ENCODE measurements at regions not wholly inside any gene's neighbourhood (a gene's known extent, or its start where the extent isn't known, plus 50 kb on each side); places are given as distances from the start of the nearest gene placed in this dataset.

- no peak for DNase-seq (ENCODE audit: low read depth)
- no peak overlapping the region for H3K4me3 ChIP-seq (replicated peaks; ENCODE audit: low read depth, low read length)
- TF ChIP-seq, protein P1, sequence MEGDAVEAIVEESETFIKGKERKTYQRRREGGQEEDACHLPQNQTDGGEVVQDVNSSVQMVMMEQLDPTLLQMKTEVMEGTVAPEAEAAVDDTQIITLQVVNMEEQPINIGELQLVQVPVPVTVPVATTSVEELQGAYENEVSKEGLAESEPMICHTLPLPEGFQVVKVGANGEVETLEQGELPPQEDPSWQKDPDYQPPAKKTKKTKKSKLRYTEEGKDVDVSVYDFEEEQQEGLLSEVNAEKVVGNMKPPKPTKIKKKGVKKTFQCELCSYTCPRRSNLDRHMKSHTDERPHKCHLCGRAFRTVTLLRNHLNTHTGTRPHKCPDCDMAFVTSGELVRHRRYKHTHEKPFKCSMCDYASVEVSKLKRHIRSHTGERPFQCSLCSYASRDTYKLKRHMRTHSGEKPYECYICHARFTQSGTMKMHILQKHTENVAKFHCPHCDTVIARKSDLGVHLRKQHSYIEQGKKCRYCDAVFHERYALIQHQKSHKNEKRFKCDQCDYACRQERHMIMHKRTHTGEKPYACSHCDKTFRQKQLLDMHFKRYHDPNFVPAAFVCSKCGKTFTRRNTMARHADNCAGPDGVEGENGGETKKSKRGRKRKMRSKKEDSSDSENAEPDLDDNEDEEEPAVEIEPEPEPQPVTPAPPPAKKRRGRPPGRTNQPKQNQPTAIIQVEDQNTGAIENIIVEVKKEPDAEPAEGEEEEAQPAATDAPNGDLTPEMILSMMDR (IDR thresholded peaks at IDR 0.05; ENCODE audit: low read length, missing control alignments) = no peak
Observed at GRCh38 chr2:228625481-228625880, 444.0 kb upstream of the SPHKAP start.

DNA sequence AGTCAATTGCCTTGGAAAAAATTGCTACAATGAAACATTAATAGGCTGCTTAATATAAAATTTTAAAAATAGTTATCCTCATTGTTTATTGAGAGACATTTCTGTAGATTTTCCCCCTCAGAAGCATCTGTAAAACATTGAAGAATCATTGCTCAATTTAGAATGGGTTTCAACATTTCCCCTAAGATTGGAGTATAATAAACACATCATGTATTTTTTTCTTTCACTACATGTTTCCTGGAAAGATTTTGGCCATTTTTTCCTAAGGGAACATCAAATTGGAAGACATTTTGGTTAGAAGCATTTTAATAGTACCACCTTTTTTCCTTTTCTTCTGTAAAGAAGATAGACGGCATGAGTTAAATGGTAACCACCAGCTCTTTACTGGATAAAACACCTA lies 443.2 kb upstream of the SPHKAP start:
- no peak overlapping the region for H3K4me3 ChIP-seq (replicated peaks; ENCODE audit: low read depth, low read length)
- TF ChIP-seq, protein P1 (IDR thresholded peaks at IDR 0.05; ENCODE audit: low read length, missing control alignments) = no peak
- DNase-seq (ENCODE audit: low read depth) = no peak

DNA sequence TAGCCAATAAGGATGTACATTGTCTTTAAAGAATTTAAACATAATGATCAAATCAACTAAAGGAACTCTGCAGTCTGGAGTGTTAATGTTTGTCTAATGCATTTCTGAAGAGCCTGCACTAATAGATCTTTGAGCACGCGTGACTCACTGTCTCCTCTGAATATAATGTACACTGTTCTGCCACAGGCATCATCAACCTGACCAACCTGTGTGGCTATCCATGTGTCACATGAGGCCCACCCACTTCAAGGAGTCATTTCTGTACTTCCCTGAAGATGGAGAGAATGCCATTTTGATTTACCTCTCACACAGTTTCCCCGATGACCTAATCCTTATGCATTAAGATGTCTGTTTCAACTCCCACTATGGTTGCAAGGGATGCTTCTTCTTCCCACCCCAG lies 434.0 kb upstream of the SPHKAP start:
- no peak overlapping the region for H3K4me3 ChIP-seq (replicated peaks; ENCODE audit: low read depth, low read length)
- no peak for DNase-seq (ENCODE audit: low read depth)
- TF ChIP-seq, protein P1 (IDR thresholded peaks at IDR 0.05; ENCODE audit: low read length, missing control alignments) = no peak

DNA sequence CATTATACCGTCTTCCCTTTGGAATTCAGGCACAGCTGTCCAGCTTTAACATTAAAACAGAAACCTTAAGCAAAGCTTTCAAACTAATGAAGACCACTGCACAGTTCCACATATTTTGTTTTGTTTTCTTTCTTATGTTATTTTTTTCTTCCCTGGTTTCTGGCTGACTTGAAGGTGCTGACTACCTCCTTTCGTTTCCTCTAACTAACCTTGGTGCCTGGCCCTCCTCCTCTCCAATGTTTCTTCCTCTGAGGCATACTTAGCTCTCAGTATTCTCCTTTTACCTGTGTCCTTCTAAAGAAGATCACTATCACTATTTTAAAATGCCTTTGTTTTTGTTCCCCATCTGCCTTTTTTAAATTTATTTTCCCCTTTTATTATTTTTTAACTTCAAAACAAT lies 433.3 kb upstream of the SPHKAP start:
- no peak overlapping the region for H3K4me3 ChIP-seq (replicated peaks; ENCODE audit: low read depth, low read length)
- TF ChIP-seq, protein P1 (IDR thresholded peaks at IDR 0.05; ENCODE audit: low read length, missing control alignments) = no peak
- no peak for DNase-seq (ENCODE audit: low read depth)

DNA sequence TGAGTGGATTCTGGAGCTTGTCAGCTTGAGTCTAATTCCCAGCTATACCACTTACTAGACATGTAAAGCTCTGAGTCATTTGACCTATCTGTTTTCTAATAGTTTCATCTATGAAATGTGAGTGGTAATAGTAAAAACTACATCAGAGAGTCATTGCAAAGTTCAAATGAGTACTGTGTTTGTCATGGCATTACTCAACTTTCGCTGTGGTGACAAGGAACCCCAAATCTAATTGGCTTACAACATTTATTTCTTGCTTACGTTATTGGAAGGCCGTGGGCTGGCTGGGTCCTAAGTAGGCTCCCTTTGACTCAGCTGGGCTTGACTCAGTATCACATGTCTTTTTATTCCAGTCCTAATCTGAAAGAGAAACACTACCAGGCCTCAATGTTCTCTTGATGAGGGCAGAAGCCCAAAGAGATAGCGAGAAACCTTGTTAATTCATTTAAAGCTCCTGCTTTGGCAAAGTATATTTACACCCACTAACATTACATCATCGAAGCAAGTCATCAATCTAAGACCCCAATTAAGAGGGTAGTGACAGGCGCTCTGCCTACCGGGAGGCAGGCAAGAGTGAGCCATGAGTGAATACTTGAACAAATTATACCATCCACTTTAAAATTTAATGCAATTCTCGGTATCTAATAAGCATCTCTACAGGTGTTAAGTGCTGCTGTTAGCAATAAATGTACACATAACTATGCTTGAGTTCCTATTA lies 431.8 kb upstream of the SPHKAP start:
- peak; percentile 56 for DNase-seq (ENCODE audit: low read depth)
- TF ChIP-seq, protein P1 (IDR thresholded peaks at IDR 0.05; ENCODE audit: low read length, missing control alignments) = no peak
- H3K4me3 ChIP-seq (replicated peaks; ENCODE audit: low read depth, low read length) = no peak overlapping the region

- DNase-seq (ENCODE audit: low read depth) = no peak
- TF ChIP-seq, protein P1 (IDR thresholded peaks at IDR 0.05; ENCODE audit: low read length, missing control alignments) = no peak
- H3K4me3 ChIP-seq (replicated peaks; ENCODE audit: low read depth, low read length) = no peak overlapping the region
Observed at GRCh38 chr2:228611171-228611570, 429.7 kb upstream of the SPHKAP start.

- no peak overlapping the region for H3K4me3 ChIP-seq (replicated peaks; ENCODE audit: low read depth, low read length)
- TF ChIP-seq, protein P1 (IDR thresholded peaks at IDR 0.05; ENCODE audit: low read length, missing control alignments) = no peak
- no peak for DNase-seq (ENCODE audit: low read depth)
Observed at GRCh38 chr2:228602288-228602687, 420.8 kb upstream of the SPHKAP start.

Data from fibroblast of pulmonary artery (primary cell).